SU-DHL-6 (cell line): ENCODE measurements at regions not wholly inside any gene's neighbourhood (a gene's known extent, or its start where the extent isn't known, plus 50 kb on each side); places are given as distances from the start of the nearest gene placed in this dataset.

Source experiments
- H2AFZ ChIP-seq: fragments of 200-600 bp; sonication (generic); 2 replicates; pipeline ENCODE4 v1.6.1; 2014; ENCODE audit warnings: low read depth, mild to moderate bottlenecking, moderate library complexity, mixed read lengths, antibody characterized with exemption, low read length; ENCODE audit not compliant: severe bottlenecking
- H3F3A ChIP-seq: fragments of 200-600 bp; shearing (Covaris generic); 2 replicates; pipeline ENCODE4 v1.6.0; 2016; ENCODE audit warnings: antibody characterized with exemption, mild to moderate bottlenecking; ENCODE audit not compliant: insufficient read depth
- H3K27ac ChIP-seq: fragments of 200-600 bp; sonication (generic); 2 replicates; pipeline ENCODE4 v1.5.1; 2016; ENCODE audit warnings: low read depth, mild to moderate bottlenecking, low read length, moderate library complexity, mixed read lengths
- H3K27me3 ChIP-seq: fragments of 200-600 bp; sonication (generic), shearing (Covaris generic); 2 replicates; pipeline ENCODE4 v1.6.0; 2014; ENCODE audit warnings: mild to moderate bottlenecking, low read length
- H3K36me3 ChIP-seq: fragments of 200-600 bp; sonication (generic); 2 replicates; pipeline ENCODE4 v1.6.1; 2014; ENCODE audit warnings: mild to moderate bottlenecking, low read length, mixed read lengths
- H3K4me2 ChIP-seq: fragments of 300-600, 200-600 bp; shearing (Covaris generic), sonication (generic); 2 replicates; pipeline ENCODE4 v1.6.0; 2014; ENCODE audit warnings: low read length, low read depth, mild to moderate bottlenecking; ENCODE audit not compliant: poor library complexity, severe bottlenecking
- H3K4me3 ChIP-seq: fragments of 200-600 bp; sonication (generic); 2 replicates; pipeline ENCODE4 v1.5.1; 2014; ENCODE audit warnings: antibody characterized with exemption, low read length, mild to moderate bottlenecking, mixed read lengths; ENCODE audit not compliant: insufficient read depth, poor library complexity, severe bottlenecking
- H3K79me2 ChIP-seq: fragments of 200-600 bp; sonication (generic); 2 replicates; pipeline ENCODE4 v1.6.1; 2014; ENCODE audit warnings: mild to moderate bottlenecking, low read length, moderate library complexity; ENCODE audit not compliant: insufficient read depth
- H3K9ac ChIP-seq: fragments of 200-600 bp; sonication (generic); 2 replicates; pipeline ENCODE4 v1.7.0; 2014; ENCODE audit warnings: mild to moderate bottlenecking, low read length
- H3K9me2 ChIP-seq: fragments of 200-600 bp; sonication (generic); replicated peaks from 2 replicates; pipeline ENCODE4 v1.6.1; 2014; ENCODE audit warnings: low read length; ENCODE audit not compliant: insufficient read depth
- H3K9me3 ChIP-seq: fragments of 200-600 bp; sonication (generic); 2 replicates; pipeline ENCODE4 v1.6.1; 2014; ENCODE audit warnings: low read length, mixed read lengths; ENCODE audit not compliant: insufficient read depth
- H4K20me1 ChIP-seq: fragments of 200-600 bp; sonication (generic); 2 replicates; pipeline ENCODE4 v1.6.1; 2014; ENCODE audit warnings: low read depth, mild to moderate bottlenecking, antibody characterized with exemption, low read length, moderate library complexity, mixed read lengths
- CTCF ChIP-seq: fragments of 200-600 bp; sonication (generic); IDR thresholded peaks from one replicate; pipeline ENCODE4 v1.5.1; 2017; ENCODE audit warnings: antibody characterized with exemption, mild to moderate bottlenecking, low read length, moderate library complexity; ENCODE audit not compliant: insufficient read depth, poor library complexity, severe bottlenecking
- EZH2phosphoT487 ChIP-seq: fragments of 200-600 bp; sonication (generic), shearing (Covaris generic); conservative IDR thresholded peaks from 2 replicates; pipeline ENCODE4 v1.6.1; 2018; ENCODE audit warnings: mild to moderate bottlenecking, antibody characterized with exemption, low read length, moderate library complexity, mixed read lengths

GRCh38 chr4:33193109-33193508 is 2472.9 kb downstream of the PCDH7 start:
- no peak overlapping the region for H3K4me3 ChIP-seq
- H3K9me3 ChIP-seq, result no peaks in the 10 kb centered on the region
- TF ChIP-seq CTCF (no peak), EZH2phosphoT487 (no peak)
- no peak overlapping the region for H3K9ac ChIP-seq
- H3K27me3 ChIP-seq, result no peaks in the 10 kb centered on the region
- no peaks in the 10 kb centered on the region for H3F3A ChIP-seq
- no peaks in the 10 kb centered on the region for H4K20me1 ChIP-seq
- no peaks in the 10 kb centered on the region for H3K36me3 ChIP-seq
- H3K4me2 ChIP-seq, result no peak overlapping the region
- no peaks in the 10 kb centered on the region for H3K9me2 ChIP-seq
- H3K79me2 ChIP-seq, result no peaks in the 10 kb centered on the region
- no peak overlapping the region for H2AFZ ChIP-seq
- H3K27ac ChIP-seq, result no peak overlapping the region

- no peak for TF ChIP-seq CTCF
- TF ChIP-seq EZH2phosphoT487, result no peak
- no peak overlapping the region for H3K9ac ChIP-seq
- H3K27ac ChIP-seq, result no peak overlapping the region
- no peaks in the 10 kb centered on the region for H3K9me3 ChIP-seq
- H4K20me1 ChIP-seq, result no peaks in the 10 kb centered on the region
- H3K79me2 ChIP-seq, result no peaks in the 10 kb centered on the region
- H3K4me2 ChIP-seq, result no peak overlapping the region
- H3K9me2 ChIP-seq, result no peaks in the 10 kb centered on the region
- H3F3A ChIP-seq, result no peaks in the 10 kb centered on the region
- H2AFZ ChIP-seq, result no peak overlapping the region
- H3K4me3 ChIP-seq, result no peak overlapping the region
- H3K36me3 ChIP-seq, result no peaks in the 10 kb centered on the region
- no peaks in the 10 kb centered on the region for H3K27me3 ChIP-seq
These were observed 2480.2 kb downstream of the PCDH7 start for GRCh38 chr4:33200377-33200776.

- H4K20me1 ChIP-seq, result no peaks in the 10 kb centered on the region
- no peaks in the 10 kb centered on the region for H3K27me3 ChIP-seq
- no peak overlapping the region for H3K9ac ChIP-seq
- H3K9me3 ChIP-seq, result no peaks in the 10 kb centered on the region
- no peaks in the 10 kb centered on the region for H3K9me2 ChIP-seq
- H3F3A ChIP-seq, result no peaks in the 10 kb centered on the region
- H2AFZ ChIP-seq, result no peak overlapping the region
- H3K36me3 ChIP-seq, result no peaks in the 10 kb centered on the region
- no peak overlapping the region for H3K4me3 ChIP-seq
- TF ChIP-seq CTCF (no peak), EZH2phosphoT487 (no peak)
- H3K27ac ChIP-seq, result no peak overlapping the region
- no peak overlapping the region for H3K4me2 ChIP-seq
- H3K79me2 ChIP-seq, result no peaks in the 10 kb centered on the region
These were observed 2498.1 kb downstream of the PCDH7 start for GRCh38 chr4:33218238-33218637.

- Histone ChIP-seq H4K20me1 (no peaks in the 10 kb centered on the region), H3K4me3 (no peak overlapping the region), H3K9me3 (no peaks in the 10 kb centered on the region), H2AFZ (no peak overlapping the region), H3K9ac (no peak overlapping the region), H3K9me2 (no peaks in the 10 kb centered on the region), H3F3A (no peaks in the 10 kb centered on the region), H3K79me2 (no peaks in the 10 kb centered on the region), H3K27me3 (no peaks in the 10 kb centered on the region), H3K27ac (no peak overlapping the region), H3K4me2 (no peak overlapping the region), H3K36me3 (no peaks in the 10 kb centered on the region)
- no peak for TF ChIP-seq CTCF
- TF ChIP-seq EZH2phosphoT487, result no peak
These were observed 2506.0 kb downstream of the PCDH7 start for GRCh38 chr4:33226133-33226532.
